ENCODE measurements at regions not wholly inside any gene's neighbourhood (a gene's known extent, or its start where the extent isn't known, plus 50 kb on each side); places are given as distances from the start of the nearest gene placed in this dataset.

- DNase-seq (ENCODE audit: low read depth) = no peak
- H3K4me3 ChIP-seq (ENCODE audit: low read depth, low read length) = no peak overlapping the region
- TF ChIP-seq CTCF (IDR thresholded peaks at IDR 0.05; ENCODE audit: control insufficient read depth, extremely low read depth, insufficient read depth) = no peak
These were observed 210.4 kb upstream of the GRIA4 start for GRCh38 chr11:105399511-105399910.

GRCh38 chr11:105398636-105399035, 211.2 kb upstream of the GRIA4 start:
- DNase-seq (ENCODE audit: low read depth) = no peak
- H3K4me3 ChIP-seq (ENCODE audit: low read depth, low read length) = no peak overlapping the region
- no peak for TF ChIP-seq CTCF (IDR thresholded peaks at IDR 0.05; ENCODE audit: control insufficient read depth, extremely low read depth, insufficient read depth)

- DNase-seq (ENCODE audit: low read depth) = no peak
- no peak overlapping the region for H3K4me3 ChIP-seq (ENCODE audit: low read depth, low read length)
- TF ChIP-seq CTCF (IDR thresholded peaks at IDR 0.05; ENCODE audit: control insufficient read depth, extremely low read depth, insufficient read depth) = no peak
These were observed 216.5 kb upstream of the GRIA4 start for GRCh38 chr11:105393326-105393725.

- H3K4me3 ChIP-seq (ENCODE audit: low read depth, low read length) = no peak overlapping the region
- no peak for DNase-seq (ENCODE audit: low read depth)
- no peak for TF ChIP-seq CTCF (IDR thresholded peaks at IDR 0.05; ENCODE audit: control insufficient read depth, extremely low read depth, insufficient read depth)
These were observed 217.3 kb upstream of the GRIA4 start for GRCh38 chr11:105392556-105392955.

- DNase-seq (ENCODE audit: low read depth) = no peak
- TF ChIP-seq CTCF (IDR thresholded peaks at IDR 0.05; ENCODE audit: control insufficient read depth, extremely low read depth, insufficient read depth) = no peak
- no peak overlapping the region for H3K4me3 ChIP-seq (ENCODE audit: low read depth, low read length)
These were observed 219.9 kb upstream of the GRIA4 start for GRCh38 chr11:105389952-105390351.

GRCh38 chr11:105388006-105388405, 221.9 kb upstream of the GRIA4 start:
- no peak for TF ChIP-seq CTCF (IDR thresholded peaks at IDR 0.05; ENCODE audit: control insufficient read depth, extremely low read depth, insufficient read depth)
- DNase-seq (ENCODE audit: low read depth) = no peak

GRCh38 chr11:105381941-105382340, 227.9 kb upstream of the GRIA4 start:
- no peak for DNase-seq (ENCODE audit: low read depth)
- TF ChIP-seq CTCF (IDR thresholded peaks at IDR 0.05; ENCODE audit: control insufficient read depth, extremely low read depth, insufficient read depth) = no peak
- H3K4me3 ChIP-seq (ENCODE audit: low read depth, low read length) = no peak overlapping the region

More at GRCh38 chr11:105388006-105388405, 221.9 kb upstream of the GRIA4 start:
- no peak overlapping the region for H3K4me3 ChIP-seq (ENCODE audit: low read depth, low read length)
